Lower leg skin (tissue), 4 donors: ENCODE measurements at regions not wholly inside any gene's neighbourhood (a gene's known extent, or its start where the extent isn't known, plus 50 kb on each side); places are given as distances from the start of the nearest gene placed in this dataset.

Experiments used
- DNase-seq, 2 donors: peaks; one replicate each; pipeline ENCODE4 v3.0.0-alpha.2; 2019; ENCODE audit warnings: low spot score in 2 of 2
- H3K4me3 ChIP-seq: fragments of 200-600 bp; sonication (generic); 2 replicates; pipeline ENCODE4 v1.5.1; 2017; ENCODE audit warnings: mild to moderate bottlenecking, low read depth; ENCODE audit not compliant: poor library complexity, severe bottlenecking
- POLR2A ChIP-seq, 2 donors: fragments of 450-650 bp; IDR thresholded peaks; one replicate each; pipeline ENCODE4 v1.6.1; 2016 to 2017; ENCODE audit warnings: antibody characterized with exemption in 2 of 2, mild to moderate bottlenecking in 1 of 2, moderate library complexity in 1 of 2
- WGBS, 2 donors: methylation state at CpG; one replicate each; pipeline ENCODE4 v1.1.5; 2018; 5-methylcytosine and 5-hydroxymethylcytosine counted together
- intact Hi-C: fragments of 100-400 bp; cut with DNase I; formaldehyde crosslinking; loops from one replicate; pipeline ENCODE4 v1.15.0; 2023; ENCODE audit warnings: low total_unique reads
- TF ChIP-seq, protein P1 (sequence below), 3 donors: fragments of 450-650 bp; IDR thresholded peaks; one replicate each; pipeline ENCODE4 v1.5.1; 2016; ENCODE audit warnings: antibody characterized with exemption in 3 of 3, mild to moderate bottlenecking in 3 of 3, moderate library complexity in 2 of 3

GRCh38 chr6:44528716-44529115 lies 141.2 kb downstream of the CDC5L start:
- TF ChIP-seq, protein P1, sequence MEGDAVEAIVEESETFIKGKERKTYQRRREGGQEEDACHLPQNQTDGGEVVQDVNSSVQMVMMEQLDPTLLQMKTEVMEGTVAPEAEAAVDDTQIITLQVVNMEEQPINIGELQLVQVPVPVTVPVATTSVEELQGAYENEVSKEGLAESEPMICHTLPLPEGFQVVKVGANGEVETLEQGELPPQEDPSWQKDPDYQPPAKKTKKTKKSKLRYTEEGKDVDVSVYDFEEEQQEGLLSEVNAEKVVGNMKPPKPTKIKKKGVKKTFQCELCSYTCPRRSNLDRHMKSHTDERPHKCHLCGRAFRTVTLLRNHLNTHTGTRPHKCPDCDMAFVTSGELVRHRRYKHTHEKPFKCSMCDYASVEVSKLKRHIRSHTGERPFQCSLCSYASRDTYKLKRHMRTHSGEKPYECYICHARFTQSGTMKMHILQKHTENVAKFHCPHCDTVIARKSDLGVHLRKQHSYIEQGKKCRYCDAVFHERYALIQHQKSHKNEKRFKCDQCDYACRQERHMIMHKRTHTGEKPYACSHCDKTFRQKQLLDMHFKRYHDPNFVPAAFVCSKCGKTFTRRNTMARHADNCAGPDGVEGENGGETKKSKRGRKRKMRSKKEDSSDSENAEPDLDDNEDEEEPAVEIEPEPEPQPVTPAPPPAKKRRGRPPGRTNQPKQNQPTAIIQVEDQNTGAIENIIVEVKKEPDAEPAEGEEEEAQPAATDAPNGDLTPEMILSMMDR (IDR thresholded peaks at IDR 0.05): no peak
- no peak for TF ChIP-seq POLR2A (IDR thresholded peaks at IDR 0.05)
- intact Hi-C loops: no loop called here
- DNase-seq: peak in 1 of 2 donors; percentile 57
- H3K4me3 ChIP-seq: no peak overlapping the region
- 93 to 98% methylated on average over 2 of the region's 2 CpGs for WGBS, 2 donors

DNA sequence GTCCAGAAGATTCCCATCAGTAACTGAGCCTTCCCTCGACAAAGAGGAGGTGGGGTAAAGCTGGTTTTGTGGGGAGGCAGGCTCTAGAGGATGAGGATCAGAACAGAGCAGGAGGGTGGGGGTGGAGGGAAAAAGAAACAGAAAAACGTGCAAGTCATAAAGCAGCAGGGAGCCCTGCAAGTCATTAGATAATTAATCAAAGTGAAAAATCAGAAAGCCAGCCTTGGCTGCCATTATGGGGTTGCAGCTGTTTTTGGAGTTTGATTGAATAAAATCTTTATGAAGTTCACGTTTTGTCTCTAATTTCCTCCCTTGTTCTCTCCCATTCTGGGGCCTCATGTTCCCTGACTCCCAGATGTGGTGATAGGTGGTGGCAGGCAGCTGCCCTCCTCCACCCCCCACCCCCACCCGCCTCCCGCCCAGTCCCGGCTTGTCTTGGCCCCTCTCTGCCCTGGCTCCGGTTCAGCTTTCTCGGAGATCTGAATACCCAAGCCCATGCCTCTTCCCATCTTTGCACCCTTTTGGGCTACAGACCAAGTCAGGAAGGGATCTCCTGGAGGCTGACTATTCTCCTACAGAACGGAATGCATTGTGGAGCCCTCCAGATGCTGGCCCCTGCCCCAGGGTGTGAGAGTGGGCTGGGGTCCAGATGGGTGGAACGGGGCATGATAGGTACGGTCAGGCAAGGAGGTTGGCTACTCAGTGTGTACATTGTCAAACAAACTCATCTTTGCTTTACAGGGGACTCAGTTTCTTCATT lies 141.8 kb downstream of the CDC5L start:
- intact Hi-C loops: no loop called here
- DNase-seq: no peak
- 27 to 30% methylated on average over 11 of the region's 11 CpGs for WGBS, 2 donors
- TF ChIP-seq POLR2A (IDR thresholded peaks at IDR 0.05): no peak
- TF ChIP-seq, protein P1 (IDR thresholded peaks at IDR 0.05): no peak
- no peak overlapping the region for H3K4me3 ChIP-seq

GRCh38 chr6:44530209-44530909 lies 142.9 kb downstream of the CDC5L start:
- intact Hi-C loops: no loop called here
- no peak for TF ChIP-seq POLR2A (IDR thresholded peaks at IDR 0.05)
- TF ChIP-seq, protein P1 (IDR thresholded peaks at IDR 0.05): no peak
- DNase-seq: peak in 1 of 2 donors; percentile 65
- H3K4me3 ChIP-seq: no peak overlapping the region
- WGBS, 2 donors: 85 to 93% methylated on average over 8 of the region's 8 CpGs

GRCh38 chr6:44530910-44531234 lies 143.4 kb downstream of the CDC5L start:
- H3K4me3 ChIP-seq: no peak overlapping the region
- intact Hi-C loops: no loop called here
- peak in 1 of 2 donors; percentile 59 for DNase-seq
- 97 to 100% methylated on average over 3 of the region's 3 CpGs for WGBS, 2 donors
- TF ChIP-seq POLR2A (IDR thresholded peaks at IDR 0.05): no peak
- TF ChIP-seq, protein P1 (IDR thresholded peaks at IDR 0.05): no peak

- H3K4me3 ChIP-seq: no peak overlapping the region
- TF ChIP-seq POLR2A (IDR thresholded peaks at IDR 0.05): no peak
- TF ChIP-seq, protein P1 (IDR thresholded peaks at IDR 0.05): no peak
- intact Hi-C loops: no loop called here
- WGBS, 2 donors: 83 to 88% methylated on average over 9 of the region's 9 CpGs
- peak in 1 of 2 donors; percentile 58 for DNase-seq
Measured at GRCh38 chr6:44531442-44532015, 144.0 kb downstream of the CDC5L start.
